Neural progenitor cell (in vitro differentiated cells): ENCODE measurements at regions not wholly inside any gene's neighbourhood (a gene's known extent, or its start where the extent isn't known, plus 50 kb on each side); places are given as distances from the start of the nearest gene placed in this dataset.

ENCODE experiments used
- CTCF ChIP-seq: fragments of 200-600 bp; sonication (generic); IDR thresholded peaks from 2 replicates; pipeline ENCODE4 v1.5.1; 2017; ENCODE audit warnings: antibody characterized with exemption, mild to moderate bottlenecking
- EZH2 ChIP-seq: fragments of 200-600 bp; sonication (generic); IDR thresholded peaks from 2 replicates; pipeline ENCODE4 v1.6.1; 2017; ENCODE audit warnings: antibody characterized with exemption, mild to moderate bottlenecking, moderate library complexity
- EZH2phosphoT487 ChIP-seq: fragments of 200-600 bp; sonication (generic); IDR thresholded peaks from 2 replicates; pipeline ENCODE4 v1.6.1; 2017; ENCODE audit warnings: antibody characterized with exemption

- TF ChIP-seq CTCF (no peak), EZH2 (no peak), EZH2phosphoT487 (no peak)
Observed at GRCh38 chr11:76604626-76605241, 65.8 kb downstream of the LRRC32 start.
